ENCODE measurements at regions not wholly inside any gene's neighbourhood (a gene's known extent, or its start where the extent isn't known, plus 50 kb on each side); places are given as distances from the start of the nearest gene placed in this dataset.

DNA sequence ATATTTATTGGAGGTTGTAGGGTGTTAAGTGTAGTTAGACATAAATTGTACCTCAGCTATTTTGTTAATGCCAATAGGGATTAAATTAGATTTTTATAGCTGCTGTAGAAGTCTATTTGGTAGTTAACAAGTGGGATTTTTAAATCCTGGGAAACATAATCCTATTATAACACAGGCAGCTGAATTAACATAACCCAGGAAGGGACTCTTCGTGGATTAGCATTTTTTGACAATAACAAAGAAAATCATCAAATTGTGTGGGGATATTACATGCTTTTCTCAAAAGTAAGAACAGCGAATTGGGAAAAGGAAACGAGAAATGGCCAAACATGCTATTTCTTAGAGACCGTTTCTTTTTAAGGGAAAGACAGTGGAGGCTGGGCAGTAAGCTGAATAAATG is 172.8 kb downstream of the ZIC5 start:
- peak in 1 of 2 experiments; percentile 84 for DNase-seq (ENCODE audit: low spot score in 2 of 2)
- H3K4me1 ChIP-seq: peaks cover 10% of the 10 kb centered on the region
- in situ Hi-C loops (cut with MboI; ENCODE audit: low sequenced_read_pairs): no loop called here
- no peaks in the 10 kb centered on the region for H3K36me3 ChIP-seq (replicated peaks)
- H3K9me3 ChIP-seq: no peaks in the 10 kb centered on the region
- peaks cover 17% of the 10 kb centered on the region for H3K27me3 ChIP-seq (ENCODE audit: low read depth)
- H3K4me3 ChIP-seq: no peak overlapping the region

DNA sequence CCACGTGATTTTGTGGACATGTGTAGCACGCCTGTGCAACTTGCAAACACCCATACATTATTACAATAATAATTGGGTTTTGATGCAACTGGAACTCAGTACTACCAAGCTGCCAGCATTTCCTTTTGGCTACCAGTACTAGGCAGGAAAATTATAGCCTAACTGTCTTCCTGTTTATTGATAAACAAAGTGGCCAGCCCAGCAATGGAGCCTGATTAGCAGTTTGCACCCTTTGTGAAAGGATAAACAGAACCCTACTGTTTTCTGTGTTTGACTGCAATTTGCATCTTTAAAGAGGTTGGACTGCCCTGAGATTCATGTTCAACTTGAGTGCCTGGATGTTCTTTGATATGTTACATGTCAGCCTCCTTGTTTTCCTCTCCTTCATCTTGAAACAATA is 173.9 kb downstream of the ZIC5 start:
- in situ Hi-C loops (cut with MboI; ENCODE audit: low sequenced_read_pairs): no loop called here
- H3K4me1 ChIP-seq: peaks cover 10% of the 10 kb centered on the region
- H3K4me3 ChIP-seq: no peak overlapping the region

DNA sequence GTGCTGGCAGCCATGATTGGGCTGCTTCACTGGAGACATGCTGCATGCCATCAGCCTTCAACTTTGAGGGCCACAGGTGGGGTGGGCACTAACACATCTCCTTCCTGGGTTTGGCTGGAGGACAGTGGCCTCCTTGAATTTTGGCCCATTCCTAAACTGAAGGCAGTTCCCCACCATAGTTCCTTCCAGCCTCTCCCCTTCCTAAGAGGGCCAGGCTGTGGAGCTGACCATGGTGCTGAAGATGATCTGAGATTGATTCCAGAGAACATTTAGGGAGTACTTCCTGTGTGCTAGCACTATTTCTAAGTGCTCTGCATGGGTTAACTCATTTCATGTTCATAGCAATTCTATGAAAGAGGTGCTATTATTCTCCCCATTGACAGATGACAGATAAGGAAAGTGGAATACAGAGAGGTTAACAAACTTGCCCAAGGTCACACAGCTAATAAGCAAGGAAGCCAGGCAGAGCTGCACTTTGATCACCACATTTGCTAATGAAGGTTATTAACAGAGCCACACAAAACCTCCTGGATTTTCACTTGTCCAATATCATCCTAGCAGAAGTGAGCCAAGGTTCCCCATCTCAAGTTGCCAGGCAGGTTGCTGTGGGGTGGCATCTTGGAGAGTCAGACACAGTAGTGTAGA is 175.3 kb downstream of the ZIC5 start:
- no peaks in the 10 kb centered on the region for H3K36me3 ChIP-seq (replicated peaks)
- DNase-seq (ENCODE audit: low spot score in 2 of 2): peak; percentile 15 to 79

More for the DNA sequence above, 173.9 kb downstream of the ZIC5 start:
- Histone ChIP-seq H3K27me3 (ENCODE audit: low read depth) (peaks cover 10% of the 10 kb centered on the region), H3K9me3 (no peaks in the 10 kb centered on the region), H3K36me3 (replicated peaks) (no peaks in the 10 kb centered on the region)
- no peak for DNase-seq (ENCODE audit: low spot score in 2 of 2)

DNA sequence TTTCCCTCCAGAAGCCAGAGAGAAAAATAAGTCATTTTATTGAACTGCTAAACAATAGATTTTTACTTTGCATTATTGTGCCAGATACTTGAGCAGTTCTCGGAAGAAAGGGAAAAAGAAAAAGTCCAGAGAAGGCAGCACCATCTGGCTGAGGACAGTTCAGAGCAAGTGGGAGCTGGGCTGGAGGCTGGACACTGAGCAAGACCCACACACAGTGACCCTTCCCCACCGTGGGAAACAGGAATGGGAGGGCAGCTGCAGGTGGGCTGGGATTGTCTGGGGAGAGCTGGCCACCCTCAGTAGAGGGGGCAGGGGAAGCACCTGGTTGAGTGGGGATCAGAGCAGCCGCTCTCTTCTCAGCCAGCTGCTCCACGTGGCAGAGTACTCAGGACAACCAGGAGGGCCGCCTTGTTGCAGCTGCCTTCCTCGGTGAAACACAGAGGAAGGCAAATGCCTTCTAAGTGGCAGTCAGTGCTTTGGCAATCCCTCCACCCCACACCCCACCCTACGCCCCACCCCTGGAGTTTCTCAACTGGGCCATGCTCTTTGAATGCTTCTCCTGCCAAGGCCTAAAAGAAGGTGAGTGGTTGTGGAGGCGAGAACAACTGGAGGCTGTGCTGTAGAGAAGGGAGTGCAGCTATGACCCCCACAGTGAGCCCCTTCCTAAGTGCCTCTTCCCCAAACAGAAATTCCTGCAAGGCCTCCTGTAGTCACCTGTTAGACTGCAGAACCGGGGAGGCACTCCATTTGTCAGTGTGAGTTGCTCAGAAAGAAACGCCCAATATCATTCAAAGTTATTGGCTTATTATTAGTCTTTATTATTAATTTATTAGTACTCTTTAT is 179.3 kb downstream of the ZIC5 start:
- Histone ChIP-seq H3K9me3 (no peaks in the 10 kb centered on the region), H3K27me3 (ENCODE audit: low read depth) (peaks cover 12% of the 10 kb centered on the region), H3K4me3 (no peak overlapping the region), H3K36me3 (replicated peaks) (no peaks in the 10 kb centered on the region), H3K4me1 (no peaks in the 10 kb centered on the region)
- in situ Hi-C loops (cut with MboI; ENCODE audit: low sequenced_read_pairs): no loop called here
- no peak for DNase-seq (ENCODE audit: low spot score in 2 of 2)

More for the DNA sequence above, 175.3 kb downstream of the ZIC5 start:
- Histone ChIP-seq H3K27me3 (ENCODE audit: low read depth) (peaks cover 11% of the 10 kb centered on the region), H3K4me1 (peaks cover 10% of the 10 kb centered on the region), H3K9me3 (no peaks in the 10 kb centered on the region), H3K4me3 (no peak overlapping the region)
- in situ Hi-C loops (cut with MboI; ENCODE audit: low sequenced_read_pairs): no loop called here

DNA sequence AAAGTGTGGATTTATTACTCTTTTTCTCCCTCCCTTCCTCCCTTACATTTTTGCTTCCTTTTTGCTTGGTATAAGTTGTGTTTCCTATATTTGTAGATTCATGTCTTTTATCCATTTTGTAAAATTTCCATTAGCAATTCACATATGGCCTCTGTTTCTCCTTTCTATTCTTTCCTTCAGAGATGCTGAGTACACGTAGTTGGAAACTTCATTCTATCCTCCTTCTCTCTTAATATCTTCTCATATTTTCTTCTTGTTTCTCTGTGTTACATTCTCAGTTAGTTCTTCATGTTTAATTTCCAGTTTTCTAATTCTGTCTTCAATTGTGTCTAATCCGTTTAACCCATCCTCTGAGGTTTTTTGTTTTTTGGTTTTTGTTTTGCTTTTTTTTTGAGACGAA is 188.9 kb downstream of the ZIC5 start:
- Histone ChIP-seq H3K27me3 (ENCODE audit: low read depth) (no peaks in the 10 kb centered on the region), H3K36me3 (replicated peaks) (no peaks in the 10 kb centered on the region), H3K4me3 (no peak overlapping the region), H3K4me1 (no peaks in the 10 kb centered on the region), H3K9me3 (no peaks in the 10 kb centered on the region; the same call in 1 of the 2 replicates)
- no peak for DNase-seq (ENCODE audit: low spot score in 2 of 2)
- in situ Hi-C loops (cut with MboI; ENCODE audit: low sequenced_read_pairs): no loop called here

DNA sequence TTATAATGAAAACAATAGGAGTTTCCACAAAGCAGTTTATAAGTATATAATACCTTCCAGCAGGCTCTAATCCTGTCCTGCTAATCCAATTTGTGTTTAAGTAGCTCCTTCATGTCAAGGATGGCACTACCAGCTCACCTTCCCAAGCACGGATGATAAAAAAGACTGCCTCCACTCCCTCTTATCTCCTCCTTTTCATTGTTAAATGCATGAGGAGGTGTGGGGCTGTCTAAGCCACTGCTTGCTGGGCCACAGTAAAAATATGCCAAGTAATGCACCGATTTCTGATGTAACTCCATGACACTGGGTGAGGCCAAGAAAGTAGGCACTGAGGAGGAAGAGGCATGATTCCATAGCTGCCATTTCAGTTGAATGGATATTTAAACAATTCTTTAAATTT is 193.1 kb downstream of the ZIC5 start:
- in situ Hi-C loops (cut with MboI; ENCODE audit: low sequenced_read_pairs): no loop called here
- no peak for DNase-seq (ENCODE audit: low spot score in 2 of 2)
- no peaks in the 10 kb centered on the region for H3K27me3 ChIP-seq (ENCODE audit: low read depth)
- H3K4me1 ChIP-seq: no peaks in the 10 kb centered on the region
- no peak overlapping the region for H3K4me3 ChIP-seq
- H3K9me3 ChIP-seq: no peaks in the 10 kb centered on the region; the same call in 1 of the 2 replicates
- H3K36me3 ChIP-seq (replicated peaks): no peaks in the 10 kb centered on the region

DNA sequence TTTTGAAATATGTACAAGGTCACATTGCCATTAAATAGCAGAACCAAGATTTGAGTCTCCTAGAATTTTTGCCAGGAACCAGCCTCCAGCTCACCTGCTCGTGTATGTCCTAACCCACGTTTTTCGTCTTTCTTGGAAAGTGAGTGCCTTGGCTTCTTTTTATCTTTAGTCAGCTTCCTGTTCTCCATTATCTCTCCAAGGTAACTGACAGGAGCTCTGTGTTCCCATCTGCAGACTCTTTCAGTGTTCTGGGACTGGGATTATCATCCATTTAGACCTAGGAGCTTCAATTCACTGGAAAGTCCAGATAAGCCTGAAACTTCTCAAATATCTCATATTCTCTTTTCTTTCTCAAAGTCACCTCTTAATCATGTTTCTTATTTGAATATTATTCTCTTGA is 193.7 kb downstream of the ZIC5 start:
- no peaks in the 10 kb centered on the region for H3K4me1 ChIP-seq
- DNase-seq (ENCODE audit: low spot score in 2 of 2): no peak
- in situ Hi-C loops (cut with MboI; ENCODE audit: low sequenced_read_pairs): no loop called here
- H3K36me3 ChIP-seq (replicated peaks): no peaks in the 10 kb centered on the region
- no peak overlapping the region for H3K4me3 ChIP-seq
- no peaks in the 10 kb centered on the region; the same call in 1 of the 2 replicates for H3K9me3 ChIP-seq
- H3K27me3 ChIP-seq (ENCODE audit: low read depth): no peaks in the 10 kb centered on the region

DNA sequence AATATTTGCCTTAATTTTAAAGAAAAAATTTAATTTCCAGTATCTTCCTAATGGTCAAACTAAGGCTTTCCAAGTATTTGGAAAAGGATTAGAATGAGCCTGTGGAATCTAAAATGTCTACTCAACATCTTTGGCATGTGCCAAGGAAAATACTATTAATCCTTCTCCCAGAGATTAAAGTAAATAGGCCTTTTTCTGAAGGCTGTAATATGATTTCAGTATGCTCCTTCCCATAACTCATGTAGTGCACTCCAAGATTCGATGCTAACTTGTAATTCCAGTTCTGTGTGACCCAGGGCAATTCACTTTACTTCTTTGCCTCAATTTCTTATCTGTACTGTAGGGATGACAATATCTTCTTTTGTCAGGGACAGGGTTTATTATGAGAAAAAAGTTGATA is 196.9 kb downstream of the ZIC5 start:
- Histone ChIP-seq H3K9me3 (no peaks in the 10 kb centered on the region), H3K36me3 (replicated peaks) (no peaks in the 10 kb centered on the region), H3K27me3 (ENCODE audit: low read depth) (no peaks in the 10 kb centered on the region), H3K4me3 (no peak overlapping the region), H3K4me1 (no peaks in the 10 kb centered on the region)
- no peak for DNase-seq (ENCODE audit: low spot score in 2 of 2)
- in situ Hi-C loops (cut with MboI; ENCODE audit: low sequenced_read_pairs): no loop called here

DNA sequence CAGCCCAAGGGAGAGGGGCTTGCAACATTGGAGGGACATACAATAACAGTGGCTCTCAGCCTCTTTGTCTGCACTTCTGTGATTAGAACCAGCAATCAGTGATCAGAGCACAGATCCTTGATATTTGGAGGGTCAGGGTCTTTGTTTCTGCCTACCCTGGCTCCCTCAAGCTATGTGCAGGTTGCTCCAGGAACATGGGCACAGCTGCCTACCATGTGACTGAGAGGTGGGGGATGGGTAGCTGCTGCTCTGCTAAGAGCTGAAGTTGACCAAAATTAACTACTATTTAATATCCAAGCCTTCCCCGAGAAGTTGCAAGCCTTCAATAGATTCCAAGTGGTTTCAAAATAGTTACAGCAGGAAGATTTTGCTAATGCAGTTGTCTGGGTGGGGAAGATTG is 202.6 kb downstream of the ZIC5 start:
- H3K4me3 ChIP-seq: no peak overlapping the region
- no peak for DNase-seq (ENCODE audit: low spot score in 2 of 2)
- 0 out of 2 replicates have a peak, but pooled peaks cover 6% of the 10 kb centered on the region for H3K9me3 ChIP-seq
- no peaks in the 10 kb centered on the region for H3K4me1 ChIP-seq
- H3K27me3 ChIP-seq (ENCODE audit: low read depth): no peaks in the 10 kb centered on the region
- H3K36me3 ChIP-seq (replicated peaks): no peaks in the 10 kb centered on the region
- in situ Hi-C loops (cut with MboI; ENCODE audit: low sequenced_read_pairs): no loop called here

DNA sequence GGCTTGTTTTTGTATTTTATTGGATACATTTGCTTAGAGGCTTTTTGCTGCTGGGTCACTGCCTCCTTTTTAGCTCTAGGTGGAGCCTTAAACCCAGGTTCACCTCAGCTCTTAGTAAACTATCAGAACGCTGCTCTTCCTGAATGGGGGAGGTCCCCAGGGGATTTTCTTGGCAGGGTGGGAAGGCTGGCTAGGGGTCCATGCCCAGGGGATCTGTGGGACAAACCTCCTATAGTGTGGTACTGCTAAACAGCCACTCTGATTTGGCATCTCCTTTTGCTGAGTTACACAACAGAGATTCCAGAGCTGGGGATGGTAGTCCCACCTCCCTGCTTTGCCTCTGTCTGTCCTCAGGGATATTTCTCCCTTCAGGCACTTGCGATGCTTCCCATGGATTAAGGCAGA is 204.9 kb downstream of the ZIC5 start:
- H3K9me3 ChIP-seq: 0 out of 2 replicates have a peak, but pooled peaks cover 6% of the 10 kb centered on the region
- H3K27me3 ChIP-seq (ENCODE audit: low read depth): no peaks in the 10 kb centered on the region
- H3K36me3 ChIP-seq (replicated peaks): no peaks in the 10 kb centered on the region
- H3K4me1 ChIP-seq: no peaks in the 10 kb centered on the region
- peak in 1 of 2 experiments; percentile 15 for DNase-seq (ENCODE audit: low spot score in 2 of 2)
- no peak overlapping the region for H3K4me3 ChIP-seq
- in situ Hi-C loops (cut with MboI; ENCODE audit: low sequenced_read_pairs): no loop called here

DNA sequence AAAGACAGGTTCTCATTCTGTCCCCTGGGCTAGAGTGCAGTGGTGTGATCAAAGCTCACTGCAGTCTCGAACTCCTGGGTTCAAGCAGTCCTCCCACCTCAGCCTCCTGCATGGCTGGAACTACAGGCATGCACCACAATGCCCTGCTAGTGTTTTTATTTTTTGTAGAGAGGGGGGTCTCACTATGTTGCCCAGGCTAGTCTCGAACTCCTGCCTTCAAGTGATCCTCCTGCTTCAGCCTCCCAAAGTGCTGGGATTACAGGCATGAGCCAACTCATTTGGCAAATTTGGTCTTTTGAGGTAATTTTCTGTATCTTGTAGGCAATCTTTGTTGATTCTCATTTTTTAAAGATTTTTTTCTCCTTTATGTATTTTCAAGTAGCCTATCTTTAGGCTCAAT is 205.7 kb downstream of the ZIC5 start:
- H3K4me1 ChIP-seq: no peaks in the 10 kb centered on the region
- in situ Hi-C loops (cut with MboI; ENCODE audit: low sequenced_read_pairs): no loop called here
- no peak for DNase-seq (ENCODE audit: low spot score in 2 of 2)
- H3K4me3 ChIP-seq: no peak overlapping the region
- 0 out of 2 replicates have a peak, but pooled peaks cover 6% of the 10 kb centered on the region for H3K9me3 ChIP-seq
- no peaks in the 10 kb centered on the region for H3K27me3 ChIP-seq (ENCODE audit: low read depth)
- H3K36me3 ChIP-seq (replicated peaks): no peaks in the 10 kb centered on the region

DNA sequence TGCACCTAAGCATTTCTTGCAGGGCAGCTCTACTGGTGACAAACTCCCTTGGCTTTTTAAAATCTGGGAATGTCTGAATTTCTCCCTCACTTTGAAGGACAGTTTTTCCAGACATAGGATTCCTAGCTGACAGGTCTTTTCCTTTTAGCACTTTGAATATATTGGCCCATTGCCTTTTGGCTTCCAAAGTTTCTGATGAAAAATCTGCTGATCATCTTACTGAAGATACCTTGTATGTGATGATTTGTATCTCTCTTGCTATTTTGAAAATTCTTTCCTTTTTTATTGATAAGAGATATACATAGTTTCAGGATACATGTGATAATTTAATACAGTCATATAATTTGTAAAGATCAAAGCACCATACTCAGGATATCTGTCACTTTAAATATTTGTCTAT is 211.1 kb downstream of the ZIC5 start:
- in situ Hi-C loops (cut with MboI; ENCODE audit: low sequenced_read_pairs): no loop called here
- H3K27me3 ChIP-seq (ENCODE audit: low read depth): no peaks in the 10 kb centered on the region
- no peak overlapping the region for H3K4me3 ChIP-seq
- no peaks in the 10 kb centered on the region for H3K9me3 ChIP-seq
- H3K36me3 ChIP-seq (replicated peaks): no peaks in the 10 kb centered on the region
- no peak for DNase-seq (ENCODE audit: low spot score in 2 of 2)
- H3K4me1 ChIP-seq: no peaks in the 10 kb centered on the region

DNA sequence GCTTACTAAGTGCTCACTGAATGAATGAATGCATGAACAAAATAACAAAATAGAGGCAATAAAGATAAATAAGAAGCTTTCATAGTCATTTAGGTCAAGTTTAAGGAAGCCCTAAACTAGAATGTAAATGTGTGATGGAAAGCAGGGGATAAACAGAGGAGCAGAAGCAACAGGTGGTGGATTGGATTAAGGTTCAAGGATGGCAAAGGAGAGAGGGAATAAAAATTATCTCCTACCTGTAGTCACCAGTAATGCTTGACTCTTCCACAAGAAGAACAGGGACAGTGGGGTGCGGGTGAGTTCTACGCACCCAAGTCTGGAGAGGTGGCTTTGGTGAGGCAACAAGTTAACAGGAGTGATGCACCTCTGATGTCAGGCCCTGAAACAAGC is 212.4 kb downstream of the ZIC5 start:
- in situ Hi-C loops (cut with MboI; ENCODE audit: low sequenced_read_pairs): no loop called here
- Histone ChIP-seq H3K36me3 (replicated peaks) (no peaks in the 10 kb centered on the region), H3K4me3 (no peak overlapping the region), H3K4me1 (no peaks in the 10 kb centered on the region), H3K27me3 (ENCODE audit: low read depth) (no peaks in the 10 kb centered on the region), H3K9me3 (no peaks in the 10 kb centered on the region)
- no peak for DNase-seq (ENCODE audit: low spot score in 2 of 2)

DNA sequence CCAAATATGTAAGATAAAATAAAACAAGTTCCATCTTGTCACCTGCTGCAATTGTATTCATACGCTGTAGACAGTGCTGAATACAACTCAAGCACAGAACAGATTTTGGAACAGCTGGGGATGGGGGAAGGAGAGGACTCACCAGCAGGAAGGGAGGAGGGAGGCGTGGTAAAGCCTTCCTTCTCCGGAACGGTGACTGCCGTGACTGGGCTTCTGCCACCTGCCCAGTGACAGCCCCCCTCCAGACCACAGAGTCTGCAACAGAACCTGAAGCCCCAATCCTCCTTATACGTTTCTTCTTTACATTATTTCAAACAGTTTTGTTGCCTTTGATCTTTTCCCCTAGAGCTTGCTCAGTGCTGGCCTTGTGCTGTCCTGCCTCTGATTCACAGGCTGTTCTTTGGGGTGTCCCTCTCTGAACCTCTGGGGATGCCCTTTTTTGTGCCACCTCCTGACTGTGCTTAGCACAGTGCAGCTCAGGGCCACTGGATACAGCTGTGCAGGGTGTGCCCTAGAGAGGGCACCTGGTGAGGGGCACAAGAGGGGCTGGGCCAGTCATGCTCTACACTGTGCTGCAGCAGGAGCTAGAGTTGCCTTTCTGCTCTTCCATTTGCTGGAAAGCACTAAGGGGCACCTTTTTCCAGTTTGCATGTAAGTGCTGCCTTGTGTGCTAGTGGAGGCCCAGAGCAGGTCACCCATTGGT is 213.0 kb downstream of the ZIC5 start:
- H3K4me3 ChIP-seq: no peak overlapping the region
- no peak for DNase-seq (ENCODE audit: low spot score in 2 of 2)

More for the DNA sequence above, 213.0 kb downstream of the ZIC5 start:
- Histone ChIP-seq H3K27me3 (ENCODE audit: low read depth) (no peaks in the 10 kb centered on the region), H3K9me3 (no peaks in the 10 kb centered on the region), H3K36me3 (replicated peaks) (no peaks in the 10 kb centered on the region), H3K4me1 (no peaks in the 10 kb centered on the region)
- in situ Hi-C loops (cut with MboI; ENCODE audit: low sequenced_read_pairs): no loop called here

All from HAP-1 (cell line).